CD14-positive monocyte (primary cell): ENCODE measurements at regions not wholly inside any gene's neighbourhood (a gene's known extent, or its start where the extent isn't known, plus 50 kb on each side); places are given as distances from the start of the nearest gene placed in this dataset.

Source experiments
- DNase-seq, 3 donors: peaks; one replicate each; pipeline ENCODE4 v3.0.0-alpha.2; 2011 to 2022
- H2AFZ ChIP-seq: 2 replicates; pipeline ENCODE4 v1.6.0; 2012; ENCODE audit warnings: mild to moderate bottlenecking, low read depth, low read length, inconsistent platforms; ENCODE audit not compliant: insufficient read depth, poor library complexity, severe bottlenecking
- H3K27ac ChIP-seq, 2 donors: 1 replicate in 1 of 2; 2 replicates in 1 of 2; pipeline ENCODE4 v1.5.1; 2012 to 2013; ENCODE audit warnings: low read length in 2 of 2, control low read depth in 1 of 2, inconsistent platforms in 1 of 2, low read depth in 1 of 2, mild to moderate bottlenecking in 1 of 2
- H3K27me3 ChIP-seq, 2 donors: one replicate each; pipeline versions ENCODE4 v1.6.0 to v1.6.1; 2011 to 2013; ENCODE audit warnings: low read length in 2 of 2; ENCODE audit not compliant: control insufficient read depth in 2 of 2, insufficient read depth in 2 of 2
- H3K36me3 ChIP-seq, 2 donors: replicated peaks in 1 of 2; 1 replicate in 1 of 2; 2 replicates in 1 of 2; pipeline versions ENCODE4 v1.5.1 to v1.6.1; 2012 to 2013; ENCODE audit warnings: low read length in 2 of 2, control low read depth in 1 of 2, inconsistent platforms in 1 of 2, mild to moderate bottlenecking in 1 of 2; ENCODE audit not compliant: insufficient read depth in 2 of 2, control insufficient read depth in 1 of 2
- H3K4me1 ChIP-seq, 2 donors: 1 replicate in 1 of 2; 2 replicates in 1 of 2; pipeline versions ENCODE4 v1.5.1 to v1.6.1; 2012 to 2013; ENCODE audit warnings: low read length in 2 of 2, control low read depth in 1 of 2, inconsistent platforms in 1 of 2, mild to moderate bottlenecking in 1 of 2, moderate library complexity in 1 of 2; ENCODE audit not compliant: insufficient read depth in 2 of 2, control insufficient read depth in 1 of 2
- H3K4me2 ChIP-seq: replicated peaks from 2 replicates; pipeline ENCODE3; 2012; ENCODE audit warnings: low read length, moderate library complexity, mild to moderate bottlenecking; ENCODE audit not compliant: poor library complexity, severe bottlenecking; ENCODE audit errors: extremely low read depth
- H3K4me3 ChIP-seq, 3 experiments: fragments of 200-600 bp in 1 of 3; sonication (generic) in 1 of 3; replicated peaks in 1 of 3; 1 replicate in 2 of 3; 2 replicates in 1 of 3; pipeline ENCODE4 v1.5.1; 2011 to 2013; ENCODE audit warnings: low read length in 3 of 3, mild to moderate bottlenecking in 3 of 3, control low read depth in 2 of 3, low read depth in 2 of 3, inconsistent platforms in 1 of 3, moderate library complexity in 1 of 3
- H3K79me2 ChIP-seq: 2 replicates; pipeline ENCODE4 v1.6.0; 2012; ENCODE audit warnings: mild to moderate bottlenecking, control low read depth, inconsistent platforms, low read length, moderate library complexity; ENCODE audit not compliant: insufficient read depth
- H3K9ac ChIP-seq: 2 replicates; pipeline ENCODE4 v1.6.0; 2017; ENCODE audit warnings: low read length, mild to moderate bottlenecking; ENCODE audit not compliant: insufficient read depth, poor library complexity, severe bottlenecking
- H3K9me3 ChIP-seq, 2 donors: replicated peaks in 1 of 2; 1 replicate in 1 of 2; 2 replicates in 1 of 2; pipeline versions ENCODE4 v1.5.1 to v1.6.1; 2012 to 2013; ENCODE audit warnings: low read length in 2 of 2, control low read depth in 1 of 2; ENCODE audit not compliant: control insufficient read depth in 1 of 2, insufficient read depth in 1 of 2
- H4K20me1 ChIP-seq: 2 replicates; pipeline ENCODE4 v1.6.0; 2012; ENCODE audit warnings: mild to moderate bottlenecking, low read length, control low read depth, moderate library complexity; ENCODE audit not compliant: insufficient read depth
- H3K27ac Mint-ChIP-seq, 7 donors: one replicate each; pipeline ENCODE4 v1.8.0; 2020; ENCODE audit warnings: mild to moderate bottlenecking in 7 of 7, mixed read lengths in 7 of 7, moderate library complexity in 6 of 7, inconsistent platforms in 2 of 7
- H3K27me3 Mint-ChIP-seq, 3 donors: one replicate each; pipeline ENCODE4 v1.8.0; 2021 to 2022; ENCODE audit warnings: low read depth in 3 of 3, mild to moderate bottlenecking in 3 of 3, mixed read lengths in 3 of 3, moderate library complexity in 3 of 3, inconsistent platforms in 1 of 3
- H3K36me3 Mint-ChIP-seq, 2 donors: one replicate each; pipeline ENCODE4 v1.8.0; 2020; ENCODE audit warnings: mixed read lengths in 2 of 2, inconsistent platforms in 1 of 2, mild to moderate bottlenecking in 1 of 2
- H3K4me1 Mint-ChIP-seq: one replicate; pipeline ENCODE4 v1.8.0; 2020; ENCODE audit warnings: mild to moderate bottlenecking, mixed read lengths
- H3K4me3 Mint-ChIP-seq, 2 donors: one replicate each; pipeline ENCODE4 v1.8.0; 2020; ENCODE audit warnings: mild to moderate bottlenecking in 2 of 2, mixed read lengths in 2 of 2, moderate library complexity in 1 of 2
- H3K9me3 Mint-ChIP-seq, 7 donors: one replicate each; pipeline ENCODE4 v1.8.0; 2020 to 2022; ENCODE audit warnings: mixed read lengths in 7 of 7, mild to moderate bottlenecking in 6 of 7, moderate library complexity in 6 of 7, inconsistent platforms in 2 of 7
- CTCF ChIP-seq: fragments of 200-600 bp; IDR thresholded peaks from one replicate; pipeline ENCODE4 v1.8.0; 2022; ENCODE audit warnings: antibody characterized with exemption, mild to moderate bottlenecking
- WGBS: methylation state at CpG from one replicate; pipeline ENCODE4 v1.1.5; 2013; ENCODE audit warnings: missing lambda C conversion rate; ENCODE audit not compliant: insufficient coverage; 5-methylcytosine and 5-hydroxymethylcytosine counted together
- intact Hi-C, 2 donors: fragments of 100-400 bp; cut with micrococcal nuclease; formaldehyde crosslinking; loops; one replicate each; pipeline versions ENCODE4 v1.15.0 to v1.15.1; 2023

DNA sequence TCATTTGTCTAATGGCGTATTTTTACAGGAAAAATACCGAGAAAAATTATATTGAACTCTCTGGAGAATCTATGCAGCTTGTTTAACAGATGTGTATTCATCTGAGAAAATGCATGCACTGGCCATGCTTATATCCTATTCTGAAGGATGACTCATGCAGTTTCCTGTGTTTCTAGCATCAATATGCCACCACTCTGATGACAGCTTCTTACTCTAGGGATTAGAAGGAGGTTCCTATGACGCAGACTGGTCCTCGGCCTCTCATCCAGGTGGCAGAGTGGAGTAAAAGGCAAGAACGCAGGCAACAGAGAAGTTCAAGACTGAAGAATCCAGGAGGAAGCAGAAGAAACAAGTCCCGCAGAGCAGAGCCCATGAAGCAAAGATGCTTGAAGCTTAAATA, 910.0 kb upstream of the ROBO1 start:
- no peaks in the 10 kb centered on the region for H3K27me3 ChIP-seq
- Mint-ChIP-seq H3K27ac (no peak overlapping the region), H3K4me3 (no peak overlapping the region), H3K27me3 (no peaks in the 10 kb centered on the region), H3K36me3 (no peaks in the 10 kb centered on the region), H3K9me3 (peaks cover 0 to 3% (median 0%) of the 10 kb centered on the region in 7 donors), H3K4me1 (no peaks in the 10 kb centered on the region)
- H3K4me2 ChIP-seq: no peak overlapping the region
- DNase-seq: no peak
- no peaks in the 10 kb centered on the region for H4K20me1 ChIP-seq
- WGBS: 77% methylated on average over 6 of the region's 6 CpGs
- H3K9me3 ChIP-seq: no peaks in the 10 kb centered on the region
- H2AFZ ChIP-seq: no peak overlapping the region
- no peaks in the 10 kb centered on the region for H3K4me1 ChIP-seq
- H3K36me3 ChIP-seq: no peaks in the 10 kb centered on the region
- H3K27ac ChIP-seq: no peak overlapping the region
- intact Hi-C loops: no loop called here
- no peaks in the 10 kb centered on the region for H3K79me2 ChIP-seq
- H3K9ac ChIP-seq: no peak overlapping the region
- TF ChIP-seq CTCF: no peak
- H3K4me3 ChIP-seq: no peak overlapping the region

DNA sequence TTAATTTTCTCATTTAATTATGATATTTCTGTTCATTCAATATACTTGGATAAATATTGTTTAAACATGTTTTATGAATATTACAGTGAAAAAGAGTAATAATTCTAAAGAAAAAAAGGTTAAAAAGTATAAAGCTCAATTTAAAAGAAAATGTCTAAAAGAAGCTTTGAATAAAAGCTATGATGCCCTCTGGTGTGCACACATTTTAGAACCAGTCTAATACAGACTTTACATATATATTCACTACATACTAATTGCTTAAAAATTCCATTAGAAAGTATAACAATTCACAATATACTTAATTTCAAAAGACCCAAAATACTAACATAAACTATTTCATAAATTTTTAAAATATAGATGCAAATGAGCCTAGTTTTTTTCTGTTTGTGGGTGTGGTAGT, 909.1 kb upstream of the ROBO1 start:
- Mint-ChIP-seq H3K36me3 (no peaks in the 10 kb centered on the region), H3K9me3 (peaks cover 0 to 3% (median 2%) of the 10 kb centered on the region in 7 donors), H3K4me1 (no peaks in the 10 kb centered on the region), H3K4me3 (no peak overlapping the region), H3K27ac (no peak overlapping the region), H3K27me3 (no peaks in the 10 kb centered on the region)
- DNase-seq: no peak
- no peak overlapping the region for H3K4me2 ChIP-seq
- H3K9ac ChIP-seq: no peak overlapping the region
- no peaks in the 10 kb centered on the region for H3K4me1 ChIP-seq
- no peaks in the 10 kb centered on the region for H3K9me3 ChIP-seq
- H3K4me3 ChIP-seq: no peak overlapping the region
- no peak overlapping the region for H3K27ac ChIP-seq
- no peaks in the 10 kb centered on the region for H4K20me1 ChIP-seq
- no peak for TF ChIP-seq CTCF
- no peaks in the 10 kb centered on the region for H3K79me2 ChIP-seq
- H2AFZ ChIP-seq: no peak overlapping the region
- H3K36me3 ChIP-seq: no peaks in the 10 kb centered on the region
- intact Hi-C loops: no loop called here
- H3K27me3 ChIP-seq: no peaks in the 10 kb centered on the region
